Bone marrow (tissue), 2 donors: ENCODE measurements at regions not wholly inside any gene's neighbourhood (a gene's known extent, or its start where the extent isn't known, plus 50 kb on each side); places are given as distances from the start of the nearest gene placed in this dataset.
"Not testable (repeated sequence)": the region's sequence is repeated elsewhere in the genome, so short reads cannot be mapped to it uniquely, and the experiment has no call there.

Source experiments
- DNase-seq, 2 donors: peaks; one replicate each; lab custom pipeline; 2025; lab: John Stamatoyannopoulos, UW

DNA sequence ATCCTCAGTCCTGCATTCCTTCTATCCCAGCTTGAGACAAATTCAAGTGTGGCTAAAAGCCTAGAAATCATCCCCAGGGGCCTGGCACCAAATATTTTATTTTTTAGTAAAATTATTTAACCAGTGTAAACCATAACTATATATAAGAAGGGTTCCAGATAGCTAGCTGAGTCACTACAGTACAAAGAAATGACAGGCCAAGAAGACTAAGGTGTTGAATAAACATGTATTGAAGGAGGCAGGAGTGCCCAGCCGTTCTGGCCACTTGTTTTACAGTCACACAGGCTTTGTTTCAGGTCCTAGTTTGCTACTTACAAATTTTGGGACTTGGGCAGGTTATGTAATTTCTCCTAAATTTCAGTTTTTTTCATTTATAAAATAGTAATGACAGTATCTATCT is 225.9 kb upstream of the PITX2 start:
- DNase-seq, result no peak

DNA sequence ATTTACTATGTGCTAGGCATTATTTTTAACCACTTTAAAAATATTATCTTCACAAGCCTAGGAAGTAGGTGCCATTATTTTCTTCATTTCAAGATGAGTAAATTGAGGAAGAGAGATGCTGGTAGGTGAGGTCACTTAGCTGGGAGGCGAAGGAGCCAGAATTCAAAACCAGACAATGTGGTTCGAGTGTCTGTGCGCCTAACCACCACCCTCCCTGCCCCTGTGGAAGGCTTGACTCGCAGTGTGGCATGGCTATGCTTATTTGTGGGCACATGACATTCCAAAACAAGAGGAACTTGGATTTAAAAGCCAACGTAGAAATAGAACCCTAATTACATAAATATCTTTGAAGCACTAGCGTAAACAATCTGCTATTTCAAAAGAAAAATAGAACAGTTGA is 226.6 kb upstream of the PITX2 start:
- DNase-seq, result no peak

DNA sequence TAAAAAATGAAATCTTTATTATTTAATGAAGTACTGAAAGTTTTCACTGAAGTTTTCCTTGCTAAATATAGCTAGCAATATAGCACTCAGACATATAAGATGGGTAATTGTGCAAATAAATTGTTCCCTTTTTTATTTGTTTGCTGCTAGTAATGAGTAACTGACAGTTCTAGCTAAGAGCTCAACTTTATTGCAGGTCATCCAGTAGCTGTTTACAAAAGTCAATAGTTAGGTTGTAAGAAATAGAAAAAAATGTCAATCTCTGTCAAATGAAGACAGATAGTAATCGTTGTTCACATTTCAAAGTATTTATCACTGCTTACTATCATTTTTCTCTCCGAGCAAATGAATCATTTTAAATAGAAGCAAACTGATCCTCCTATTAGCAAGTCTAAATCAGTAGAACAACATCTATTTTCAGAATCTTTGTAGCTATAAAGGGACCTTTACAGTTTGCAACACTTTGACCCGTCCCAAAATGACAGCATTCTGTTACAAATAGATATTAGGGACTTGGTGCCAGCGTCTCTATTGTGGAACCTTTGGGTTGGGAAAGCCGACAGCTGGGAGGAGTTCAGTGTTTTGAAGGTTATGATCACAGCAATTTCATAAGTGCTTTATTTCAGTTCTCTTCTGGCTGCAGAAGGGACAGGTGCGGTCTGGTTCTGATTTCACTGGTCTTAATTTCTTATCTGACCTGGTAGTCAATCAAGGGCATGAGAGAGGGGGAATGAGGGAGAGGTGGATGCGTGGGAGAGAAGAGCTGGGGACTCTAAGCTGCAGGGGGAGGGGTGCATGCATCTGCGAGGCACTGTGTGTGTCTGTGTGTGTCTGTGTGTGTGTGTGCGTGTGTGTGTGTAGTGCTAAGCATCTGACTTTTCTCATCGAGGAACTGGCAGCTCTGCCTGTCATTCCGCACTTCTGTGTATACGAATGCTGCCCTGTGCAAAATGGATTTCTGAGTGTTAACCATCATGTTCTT is 227.9 kb upstream of the PITX2 start:
- DNase-seq, result no peak

DNA sequence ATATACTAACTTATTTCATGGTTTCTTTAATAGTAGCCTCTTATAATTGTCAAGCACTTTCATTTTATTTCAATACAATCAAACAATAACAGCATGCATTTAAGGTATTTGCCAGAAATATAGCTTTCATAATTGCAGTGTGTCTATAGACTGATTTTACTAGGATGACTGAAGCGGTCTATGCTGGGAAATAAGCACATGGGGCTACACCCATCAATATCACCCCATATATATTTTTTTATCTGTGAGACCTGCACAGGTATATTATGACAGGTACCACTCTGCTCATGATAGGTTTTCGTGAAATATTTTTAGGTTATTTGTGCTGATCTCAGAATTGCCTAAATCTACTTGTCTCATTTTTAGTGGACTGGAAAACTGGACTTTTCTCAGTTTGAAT is 229.1 kb upstream of the PITX2 start:
- no peak for DNase-seq

DNA sequence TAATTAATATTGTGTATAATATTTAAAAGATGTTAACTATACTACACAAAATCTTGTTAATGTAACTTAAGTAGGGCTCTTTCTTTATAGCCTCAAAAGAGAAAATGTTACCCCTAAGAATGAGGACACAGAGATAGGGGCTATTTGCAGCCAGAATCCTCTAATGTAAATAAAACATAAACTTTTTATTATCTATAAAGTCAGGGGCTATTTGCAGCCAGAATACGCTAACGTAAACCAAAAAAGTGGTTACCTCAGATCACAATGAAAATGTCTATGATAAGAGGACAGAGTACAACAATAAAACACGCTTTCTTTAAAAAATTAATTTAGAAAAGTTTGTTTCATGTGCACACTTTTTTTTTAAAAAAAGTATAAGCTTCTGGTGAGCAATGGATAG is 229.9 kb upstream of the PITX2 start:
- DNase-seq, result no peak

DNA sequence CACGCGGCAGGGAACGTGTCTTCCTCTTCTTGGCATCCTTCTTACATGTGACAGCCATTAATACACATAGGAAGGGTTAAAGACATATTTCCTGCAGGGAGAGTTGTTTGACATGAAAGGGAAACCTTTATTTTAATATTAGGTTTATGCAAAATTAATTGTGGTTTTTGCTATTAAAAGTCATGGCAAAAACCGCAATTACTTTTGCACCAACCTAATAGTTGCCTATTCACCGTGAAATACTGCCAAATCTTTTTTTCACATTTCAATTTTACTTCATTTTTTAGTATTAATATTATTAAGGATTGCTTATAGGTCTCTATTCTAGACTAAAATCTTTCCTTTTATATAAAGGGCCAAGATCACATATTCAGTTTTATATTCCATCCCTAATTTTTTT is 230.4 kb upstream of the PITX2 start:
- DNase-seq, result no peak

DNA sequence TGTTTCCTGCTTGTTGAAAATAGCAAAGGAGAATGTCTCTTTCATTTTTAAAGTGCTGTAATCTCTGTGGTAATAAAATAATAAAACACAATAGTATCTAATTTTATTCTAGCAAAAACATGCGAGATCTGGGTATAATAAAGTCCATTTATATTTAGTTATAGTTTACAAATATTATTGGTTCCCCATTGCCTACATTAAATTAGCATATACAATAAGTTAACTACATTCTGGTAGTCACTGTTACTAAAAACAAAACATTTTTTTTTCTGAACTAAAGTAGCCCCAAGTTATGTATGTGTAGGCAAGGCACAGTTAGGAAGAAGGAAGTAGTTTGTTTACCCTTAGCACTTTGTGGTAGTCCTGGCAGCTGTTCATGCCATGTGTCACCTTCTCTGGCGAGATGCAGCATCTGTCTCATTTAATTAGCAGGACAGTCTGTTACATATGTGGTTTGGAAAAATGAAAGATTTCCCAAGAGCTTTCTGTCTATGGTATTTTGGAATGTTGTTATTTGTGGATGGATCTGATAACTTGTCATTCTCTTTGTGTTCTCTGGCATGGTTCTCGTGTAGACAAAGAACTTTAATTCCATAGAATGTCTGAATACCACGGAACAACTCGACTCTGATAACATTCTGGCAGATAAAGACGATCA is 231.3 kb upstream of the PITX2 start:
- no peak for DNase-seq

DNA sequence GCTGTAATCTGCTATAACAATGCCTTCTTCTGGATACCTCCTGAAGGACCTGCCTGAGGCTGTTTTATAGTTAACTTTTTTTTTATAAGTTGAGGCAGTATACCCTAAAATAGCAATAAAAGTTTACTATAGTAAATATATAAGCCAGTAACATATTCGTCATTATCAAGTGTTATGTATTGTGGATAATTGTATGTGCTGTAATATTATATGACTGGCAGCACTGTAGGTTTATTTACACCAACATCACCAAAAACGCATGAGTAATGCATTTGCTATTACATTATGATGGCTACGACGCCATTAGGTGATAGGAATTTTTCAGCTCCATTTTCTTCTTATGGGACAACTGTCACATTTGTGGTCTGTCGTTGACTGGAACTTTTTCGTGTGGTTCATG is 237.2 kb upstream of the PITX2 start:
- DNase-seq, result no peak

DNA sequence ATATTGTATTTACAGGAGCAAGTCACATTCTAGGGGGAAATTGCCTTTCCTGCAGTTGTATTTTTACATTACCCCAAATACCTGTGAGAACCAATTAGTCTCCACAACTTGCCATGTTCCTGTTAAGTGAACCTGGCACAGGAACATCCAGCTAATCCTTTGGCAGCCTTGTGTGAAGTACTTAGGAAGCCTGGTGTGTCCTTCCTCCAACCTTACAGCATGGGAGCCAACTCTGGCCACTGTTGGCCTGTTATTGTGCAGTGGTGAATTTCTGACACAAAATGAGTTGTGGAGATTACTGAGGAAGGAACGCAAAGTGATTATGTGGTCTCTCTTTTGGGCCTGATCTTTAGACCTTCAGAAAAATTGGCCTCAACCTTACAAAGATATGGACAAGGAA is 238.0 kb upstream of the PITX2 start:
- DNase-seq, result no peak

DNA sequence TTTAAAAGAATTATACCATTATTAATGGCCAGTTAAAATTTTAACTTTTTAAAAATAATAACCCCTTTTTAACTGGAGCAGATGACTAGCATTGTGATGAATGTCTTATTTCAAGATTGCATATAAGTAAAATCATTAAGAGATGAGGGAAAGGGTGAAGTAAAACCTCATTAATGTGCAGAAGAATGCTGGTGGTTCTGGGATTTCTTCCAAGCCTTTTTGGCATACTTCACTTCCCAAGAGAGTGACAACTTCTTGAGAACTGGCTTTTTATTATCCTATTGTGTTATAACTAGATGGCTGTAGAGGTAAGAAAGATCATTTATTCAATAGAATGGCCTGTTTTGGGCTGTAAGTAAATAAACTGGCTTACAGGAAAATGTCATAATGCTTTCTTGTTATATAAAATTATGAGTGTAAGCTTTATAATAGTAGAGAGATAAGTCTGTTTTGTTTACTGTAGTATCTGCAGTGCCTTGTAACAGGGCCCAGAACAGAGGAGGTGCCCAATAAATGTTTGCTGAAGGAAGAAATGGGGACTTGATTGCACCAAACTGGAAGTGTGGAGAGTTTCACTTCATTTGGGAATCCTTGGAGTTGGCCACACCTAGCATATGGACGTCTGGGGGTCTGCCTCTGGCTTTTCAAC is 242.9 kb upstream of the PITX2 start:
- no peak for DNase-seq

DNA sequence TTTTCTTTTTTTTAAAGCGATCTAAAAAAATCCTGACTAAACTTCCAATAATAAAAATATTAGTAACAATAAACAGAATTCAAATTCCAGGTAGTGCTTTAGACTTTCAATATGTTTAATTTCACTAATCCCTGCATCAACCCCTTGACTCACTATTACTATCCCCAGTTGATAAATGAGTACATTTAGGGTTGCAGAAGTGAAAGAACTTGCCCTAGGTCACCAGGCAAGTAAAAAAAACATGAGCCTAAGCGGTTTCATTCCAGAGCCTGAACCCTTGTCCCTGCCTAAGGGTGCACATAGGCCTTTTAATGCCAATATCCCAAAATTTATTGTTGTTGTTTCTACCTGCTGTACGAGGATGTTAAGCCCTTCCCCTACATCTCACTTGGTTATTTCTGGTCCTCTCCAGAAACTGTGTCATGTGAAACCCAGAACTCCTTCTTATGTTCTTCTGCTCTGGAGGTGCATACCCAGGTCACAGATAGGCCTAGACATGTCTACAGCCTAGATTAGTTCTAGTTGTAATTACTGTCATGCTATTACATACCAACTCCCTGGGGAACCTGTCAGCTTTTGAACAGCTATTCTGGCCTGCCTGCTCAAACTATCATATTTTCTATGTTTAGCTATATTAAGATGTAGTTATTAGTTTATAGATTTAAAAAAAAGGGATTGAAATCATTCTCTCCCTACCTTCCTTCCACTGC is 244.5 kb upstream of the PITX2 start:
- no peak for DNase-seq

DNA sequence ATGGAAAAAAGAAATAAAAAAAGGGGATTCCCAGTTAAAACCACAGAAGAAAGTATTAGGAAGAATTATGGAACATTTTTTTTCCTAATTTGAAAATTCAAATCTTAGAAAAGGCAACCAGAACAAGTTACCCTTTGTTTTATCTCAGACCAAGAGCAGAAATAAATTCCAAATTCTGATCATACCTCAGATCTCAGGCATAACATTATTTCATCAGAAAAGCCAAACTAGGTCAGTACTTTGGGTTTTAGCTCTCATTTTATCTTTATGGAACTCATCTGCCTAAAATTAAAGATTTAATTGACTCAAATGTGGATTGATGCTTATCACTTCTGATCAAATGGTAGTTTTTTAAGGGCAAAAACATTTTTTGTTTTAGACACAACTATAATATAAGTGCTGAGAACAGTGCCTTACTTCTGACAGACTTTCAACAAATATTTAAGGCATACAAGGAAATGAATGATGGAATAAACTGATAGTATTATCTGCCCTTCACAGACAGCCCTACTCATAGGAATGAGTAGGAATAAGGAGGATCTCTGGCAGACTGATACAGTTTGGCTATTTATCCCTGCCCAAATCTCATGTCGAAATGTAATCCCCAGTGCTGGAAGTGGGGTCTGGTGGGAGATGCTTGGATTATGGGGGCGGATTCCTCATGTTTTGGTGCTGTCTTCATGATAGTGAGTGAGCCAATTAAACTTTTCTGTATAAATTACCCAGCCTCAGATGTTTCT is 245.3 kb upstream of the PITX2 start:
- no peak for DNase-seq

DNA sequence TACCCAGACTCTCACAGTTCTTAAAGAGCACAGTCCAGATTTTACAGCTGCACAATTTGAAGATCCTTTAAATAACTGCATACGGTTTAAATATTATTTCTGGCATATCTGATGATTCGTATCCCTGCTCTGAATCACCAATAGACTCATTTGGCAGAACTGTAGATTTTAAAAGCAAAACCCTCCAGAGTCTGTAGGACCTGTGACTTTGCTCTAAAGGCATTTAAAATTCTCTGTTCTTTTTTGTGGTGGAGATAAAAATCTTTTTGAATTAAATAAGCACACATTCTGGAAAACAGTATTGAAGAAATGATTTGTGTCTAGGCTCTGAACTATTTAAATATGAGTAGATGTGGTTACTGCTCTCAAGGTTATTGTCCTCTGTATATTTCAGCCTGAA is 246.2 kb upstream of the PITX2 start:
- DNase-seq, result no peak

DNA sequence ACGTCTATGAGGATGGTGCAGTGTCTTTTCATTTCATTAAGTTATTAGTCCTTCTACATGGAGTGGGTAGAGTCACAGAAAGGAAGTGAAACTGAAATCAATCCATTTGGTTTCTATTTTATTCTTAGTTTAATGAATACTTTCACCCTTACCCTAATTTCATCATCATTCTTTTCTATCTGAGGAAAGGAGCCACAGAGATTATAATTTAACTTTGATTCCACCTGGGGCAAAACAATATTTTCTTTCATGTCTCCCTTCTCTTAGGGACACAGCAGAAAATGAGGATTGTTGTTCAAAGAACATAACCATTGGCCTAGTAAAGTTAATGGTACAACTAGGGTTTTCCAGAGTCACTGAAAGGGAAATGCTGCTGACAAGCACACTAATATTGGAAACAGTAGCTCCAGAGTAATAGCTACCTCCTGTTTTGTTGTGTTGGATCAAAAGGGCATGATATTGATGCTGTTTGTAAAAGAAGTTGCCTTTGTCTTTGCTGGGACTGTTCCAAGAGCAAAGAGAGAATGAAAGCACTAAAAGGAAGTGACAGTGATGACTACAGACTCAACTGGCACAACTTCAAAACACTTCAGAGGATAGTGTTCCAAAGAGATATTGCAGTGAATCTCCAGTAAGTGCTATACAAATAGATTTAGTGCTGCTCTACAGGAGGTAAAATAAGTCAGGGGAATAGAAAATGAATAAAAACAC is 247.1 kb upstream of the PITX2 start:
- DNase-seq, result no peak

DNA sequence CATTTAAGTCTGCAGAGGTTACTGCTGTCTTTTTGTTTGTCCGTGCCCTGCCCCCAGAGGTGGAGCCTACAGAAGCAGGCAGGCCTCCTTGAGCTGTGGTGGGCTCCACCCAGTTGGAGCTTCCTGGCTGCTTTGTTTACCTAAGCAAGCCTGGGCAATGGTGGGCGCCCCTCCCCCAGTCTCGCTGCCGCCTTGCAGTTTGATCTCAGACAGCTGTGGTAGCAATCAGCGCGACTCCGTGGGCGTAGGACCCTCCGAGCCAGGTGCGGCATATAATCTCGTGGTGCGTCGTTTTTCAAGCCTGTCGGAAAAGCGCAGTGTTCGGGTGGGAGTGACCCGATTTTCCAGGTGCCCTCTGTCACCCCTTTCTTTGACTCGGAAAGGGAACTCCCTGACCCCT is 253.3 kb upstream of the PITX2 start:
- not testable (repeated sequence) for DNase-seq

DNA sequence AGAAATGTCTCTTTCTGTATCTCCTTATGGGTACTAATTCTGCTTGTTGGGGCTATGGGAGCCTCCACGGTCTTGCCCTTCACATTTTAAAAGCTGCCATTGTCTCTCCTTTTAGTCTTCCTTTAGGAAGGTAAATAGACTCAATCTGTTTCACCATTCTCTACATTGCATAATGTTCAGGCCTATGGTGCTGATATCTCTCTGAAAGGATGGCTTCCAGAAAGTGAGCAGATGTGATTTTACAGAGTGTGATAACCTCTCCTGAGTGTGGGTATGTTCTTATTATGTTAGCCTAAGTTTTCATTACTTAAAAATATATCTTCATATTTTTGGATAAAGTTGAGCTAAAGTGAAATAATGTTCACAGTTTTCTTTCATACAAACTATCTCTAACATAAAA is 254.0 kb upstream of the PITX2 start:
- no peak for DNase-seq

DNA sequence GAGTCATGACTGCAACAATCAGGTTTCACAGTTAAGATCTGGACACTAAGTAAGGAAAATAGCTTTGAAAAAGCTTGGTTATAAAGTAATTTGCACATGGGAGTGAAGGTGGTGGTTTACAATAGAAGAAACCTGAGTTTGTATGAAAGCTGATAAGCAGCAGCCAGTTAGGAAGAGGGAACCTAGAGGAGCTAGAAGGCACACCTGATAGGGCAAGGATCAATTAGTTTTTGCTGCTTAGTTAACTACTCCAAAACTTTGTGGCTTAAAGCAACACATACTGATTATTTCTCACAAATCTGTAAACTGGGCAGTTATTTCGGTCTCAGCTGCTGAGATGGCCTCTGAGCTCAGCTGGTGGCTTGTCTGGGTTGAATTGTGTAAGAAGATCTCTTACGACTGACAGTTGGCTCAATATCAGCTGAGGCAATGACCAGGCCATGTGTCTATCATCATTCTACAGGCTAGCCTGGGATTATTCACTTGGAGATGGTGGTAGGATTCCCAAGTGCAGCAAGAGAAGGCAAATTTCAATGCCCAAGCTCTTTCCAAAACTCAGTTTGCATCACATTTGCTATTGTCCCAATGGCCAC is 255.0 kb upstream of the PITX2 start:
- DNase-seq, result no peak

DNA sequence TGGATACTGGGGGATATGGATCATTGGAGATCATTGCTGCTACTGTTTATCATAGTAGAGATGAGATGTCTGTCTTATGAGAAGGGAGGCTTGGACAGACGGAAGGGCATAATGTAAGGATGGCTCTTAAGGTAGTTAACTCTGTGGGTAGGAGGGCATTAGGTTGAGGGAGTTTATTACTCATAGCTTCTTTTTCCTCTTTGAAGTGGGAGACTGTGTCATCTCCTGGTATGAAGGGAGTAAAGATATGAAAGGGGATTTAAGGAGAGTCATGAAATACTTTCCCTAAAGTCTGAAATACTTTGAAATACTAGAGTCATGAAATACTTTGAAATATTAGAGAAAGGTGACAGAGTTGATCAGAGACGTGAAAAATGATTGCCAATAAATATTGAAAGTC is 255.5 kb upstream of the PITX2 start:
- no peak for DNase-seq

DNA sequence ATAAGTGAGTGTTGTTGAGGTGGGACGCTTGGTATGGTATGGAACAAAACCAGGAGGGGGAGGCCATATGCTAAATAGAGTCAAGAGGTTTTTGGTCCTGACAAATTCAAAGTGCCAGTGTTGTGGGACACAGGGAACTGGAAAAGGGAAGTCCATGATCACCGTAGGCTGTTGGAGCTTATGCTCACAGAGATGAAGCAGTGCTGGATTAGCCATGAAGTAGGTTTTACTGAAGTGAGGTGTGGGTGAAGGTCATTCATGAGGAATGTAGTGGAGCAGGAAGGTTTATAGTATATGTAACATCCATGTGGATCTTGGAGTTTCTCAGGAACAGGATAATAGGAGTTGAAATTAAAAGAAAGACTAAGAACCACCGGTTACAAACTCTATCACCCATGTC is 256.1 kb upstream of the PITX2 start:
- DNase-seq, result no peak

DNA sequence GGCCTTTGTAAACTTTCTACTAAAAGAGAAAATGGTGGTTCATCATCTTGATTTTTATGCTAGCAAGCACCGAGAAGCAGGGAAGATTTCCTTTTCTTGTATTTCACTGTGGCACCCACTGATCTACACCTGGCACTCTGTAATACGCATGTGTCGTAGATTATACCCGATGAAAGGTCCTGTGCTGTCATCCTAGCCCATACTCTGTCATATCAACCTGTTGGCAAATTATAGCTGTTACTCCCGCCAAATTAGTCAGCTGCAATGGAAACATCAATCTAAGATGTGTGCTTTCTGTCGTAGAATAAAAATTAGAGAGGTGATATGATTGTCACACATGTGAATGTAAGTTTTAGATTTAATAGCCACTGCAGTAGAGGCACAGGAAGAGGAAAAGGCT is 263.4 kb upstream of the PITX2 start:
- no peak for DNase-seq

DNA sequence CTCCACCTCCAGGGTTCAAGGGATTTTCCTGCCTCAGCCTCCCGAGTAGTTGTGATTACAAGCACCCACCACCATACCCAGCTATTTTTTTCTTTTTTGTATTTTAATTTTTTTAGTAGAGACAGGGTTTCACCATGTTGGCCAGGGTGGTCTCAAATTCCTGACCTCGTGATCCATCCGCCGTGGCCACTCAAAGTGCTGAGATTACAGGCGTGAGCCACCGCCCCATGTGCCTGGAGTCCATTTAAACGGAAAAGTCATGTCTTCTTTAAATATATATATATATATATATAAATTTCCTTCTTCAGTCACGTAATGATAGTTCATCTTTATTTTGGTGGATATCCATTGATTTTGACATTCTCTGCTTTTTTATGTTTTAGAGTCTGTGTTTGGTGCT is 264.0 kb upstream of the PITX2 start:
- DNase-seq, result no peak
